H7 (cell line): ENCODE measurements at regions not wholly inside any gene's neighbourhood (a gene's known extent, or its start where the extent isn't known, plus 50 kb on each side); places are given as distances from the start of the nearest gene placed in this dataset.

Experiments used
- DNase-seq: peaks from one replicate; pipeline ENCODE4 v3.0.0; 2012
- H3K27me3 ChIP-seq: 2 replicates; pipeline ENCODE4 v1.6.0; 2011; ENCODE audit warnings: mild to moderate bottlenecking, low read length; ENCODE audit not compliant: control insufficient read depth, insufficient read depth
- H3K36me3 ChIP-seq: replicated peaks from 2 replicates; pipeline ENCODE4 v1.5.1; 2011; ENCODE audit warnings: low read length; ENCODE audit not compliant: control insufficient read depth, insufficient read depth
- H3K4me3 ChIP-seq: 2 replicates; pipeline ENCODE4 v1.5.1; 2011; ENCODE audit warnings: low read depth, mild to moderate bottlenecking, control low read depth, low read length, moderate library complexity; ENCODE audit not compliant: insufficient read depth

GRCh38 chr1:20432341-20432740, 53.7 kb downstream of the CAMK2N1 start:
- H3K36me3 ChIP-seq, result no peaks in the 10 kb centered on the region
- peaks cover 14% of the 10 kb centered on the region; the same call in 1 of the 2 replicates for H3K27me3 ChIP-seq
- DNase-seq, result no peak
- H3K4me3 ChIP-seq, result no peak overlapping the region

DNA sequence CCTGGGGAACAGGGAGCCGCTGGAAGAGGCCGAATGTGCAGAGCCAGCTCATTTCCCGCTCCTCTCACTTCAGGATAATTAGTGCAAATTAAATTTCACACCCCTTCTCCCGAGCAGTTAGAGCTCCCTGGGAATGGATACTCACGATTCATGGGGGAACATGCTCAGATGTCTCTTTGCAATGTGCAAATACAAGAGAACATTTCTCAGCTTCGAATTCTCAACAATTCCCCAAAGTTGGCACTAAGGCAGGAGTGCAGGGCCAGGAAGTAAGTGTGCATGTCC, 54.9 kb downstream of the CAMK2N1 start:
- H3K36me3 ChIP-seq, result no peaks in the 10 kb centered on the region
- peaks cover 11% of the 10 kb centered on the region; the same call in 1 of the 2 replicates for H3K27me3 ChIP-seq
- no peak for DNase-seq
- H3K4me3 ChIP-seq, result no peak overlapping the region

DNA sequence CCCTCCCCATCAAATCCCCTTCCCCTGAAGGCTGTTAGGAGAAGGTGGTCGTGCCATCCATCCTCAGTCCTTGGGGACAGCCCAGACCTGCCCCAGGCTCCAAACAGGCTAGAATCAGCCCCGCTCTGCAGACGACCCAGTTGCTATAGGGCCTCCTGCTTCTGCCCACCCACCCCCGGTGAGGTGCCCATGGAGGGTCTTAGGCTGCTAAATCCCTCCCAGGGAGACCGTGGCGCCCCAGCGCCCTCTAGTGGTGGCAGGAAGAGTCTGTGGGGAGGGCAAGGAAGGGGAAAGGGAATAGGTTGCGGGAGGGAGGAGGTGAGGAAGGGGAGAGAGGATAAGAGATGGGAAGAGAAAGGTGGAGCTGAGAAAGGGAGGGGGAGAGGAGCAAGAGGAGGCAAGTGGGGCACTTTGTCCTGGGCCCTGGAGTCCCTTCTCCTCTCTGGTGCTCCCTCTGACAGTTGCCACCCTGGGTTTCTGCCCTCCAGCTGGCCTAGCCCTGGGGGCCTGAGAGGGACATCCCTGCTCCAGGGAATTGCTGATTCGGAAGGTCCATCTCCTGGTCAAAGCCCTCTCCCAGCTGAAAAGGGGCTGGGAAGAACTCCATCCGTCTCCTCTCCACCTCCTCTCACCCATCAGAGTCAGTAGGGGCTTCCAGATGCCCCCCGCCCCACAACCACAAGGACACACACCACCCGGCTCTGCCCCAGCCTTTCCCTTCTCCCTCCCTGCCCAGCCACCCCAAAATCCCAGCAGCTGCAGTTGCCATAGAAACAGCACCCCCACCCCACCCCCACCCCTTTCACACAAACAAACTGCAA, 55.4 kb downstream of the CAMK2N1 start:
- Histone ChIP-seq H3K36me3 (no peaks in the 10 kb centered on the region), H3K27me3 (peaks cover 8% of the 10 kb centered on the region; the same call in 1 of the 2 replicates), H3K4me3 (no peak overlapping the region)
- peak; percentile 93 for DNase-seq

GRCh38 chr1:20429296-20429695, 56.7 kb downstream of the CAMK2N1 start:
- Histone ChIP-seq H3K36me3 (no peaks in the 10 kb centered on the region), H3K27me3 (peaks cover 6% of the 10 kb centered on the region; the same call in 1 of the 2 replicates), H3K4me3 (no peak overlapping the region)
- no peak for DNase-seq

DNA sequence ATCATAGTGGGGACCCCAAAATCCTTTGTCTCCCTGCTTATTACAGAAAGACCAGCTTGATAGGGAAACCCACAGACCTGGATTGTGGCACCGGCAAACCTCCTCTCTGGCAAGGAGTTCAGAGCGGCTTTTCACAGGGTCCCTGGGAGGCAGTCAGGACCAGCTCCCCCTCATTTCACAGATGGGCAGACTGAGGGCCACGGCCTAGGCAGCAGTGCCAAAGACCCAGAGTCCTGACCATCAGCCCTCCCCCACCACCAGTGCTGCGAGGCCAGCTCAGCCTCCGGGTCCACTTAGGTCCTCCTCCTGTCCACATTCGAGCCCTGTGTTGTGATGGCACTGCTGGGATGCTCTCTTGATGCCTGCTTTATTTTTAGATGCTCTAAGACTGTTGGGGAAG, 57.2 kb downstream of the CAMK2N1 start:
- H3K27me3 ChIP-seq, result peaks cover 4% of the 10 kb centered on the region; the same call in 1 of the 2 replicates
- H3K4me3 ChIP-seq, result no peak overlapping the region
- no peak for DNase-seq
- no peaks in the 10 kb centered on the region for H3K36me3 ChIP-seq

- Histone ChIP-seq H3K36me3 (no peaks in the 10 kb centered on the region), H3K27me3 (peaks cover 4% of the 10 kb centered on the region; the same call in 1 of the 2 replicates), H3K4me3 (no peak overlapping the region)
- no peak for DNase-seq
Measured at GRCh38 chr1:20426923-20427322, 59.1 kb downstream of the CAMK2N1 start.

DNA sequence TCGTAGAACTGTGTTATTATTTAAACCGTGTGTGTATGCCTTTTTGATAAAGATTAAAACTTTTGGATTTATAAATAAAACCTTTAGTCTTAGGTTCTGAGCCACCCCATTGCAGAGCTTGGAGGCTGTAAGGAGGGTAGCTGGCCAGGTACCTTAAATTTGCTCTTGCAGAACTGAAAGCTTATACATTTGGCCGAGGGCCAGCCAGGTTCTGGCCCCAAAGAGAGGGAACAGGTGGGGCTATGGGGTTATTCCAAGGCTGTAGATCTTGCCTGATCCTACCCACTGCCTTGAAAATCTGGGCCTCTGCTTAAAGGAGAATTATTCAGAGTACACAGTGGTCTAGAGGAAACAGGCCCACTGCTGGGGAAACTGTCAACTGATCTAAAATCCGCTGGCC, 59.6 kb downstream of the CAMK2N1 start:
- H3K27me3 ChIP-seq, result peaks cover 6% of the 10 kb centered on the region; the same call in 1 of the 2 replicates
- no peak overlapping the region for H3K4me3 ChIP-seq
- no peaks in the 10 kb centered on the region for H3K36me3 ChIP-seq
- no peak for DNase-seq

DNA sequence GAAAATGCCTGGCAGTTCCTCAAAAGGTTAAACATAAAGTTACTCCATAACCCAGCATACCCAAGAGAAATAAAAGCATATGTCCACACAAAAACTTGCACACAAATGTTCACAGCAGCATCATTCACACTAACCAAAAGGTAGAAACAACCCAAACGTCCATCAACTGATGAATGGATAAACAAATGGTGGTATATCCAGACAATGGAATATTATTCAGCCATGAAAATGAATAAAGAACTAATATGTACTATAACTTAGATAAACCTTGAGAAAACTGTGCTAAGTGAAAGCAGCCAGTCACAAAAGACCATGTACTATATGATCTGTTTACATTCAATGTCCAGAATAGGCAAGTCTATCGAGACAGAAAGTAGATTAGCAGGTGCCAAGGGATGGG, 60.4 kb downstream of the CAMK2N1 start:
- Histone ChIP-seq H3K36me3 (no peaks in the 10 kb centered on the region), H3K4me3 (no peak overlapping the region), H3K27me3 (peaks cover 6% of the 10 kb centered on the region; the same call in 1 of the 2 replicates)
- DNase-seq, result no peak

DNA sequence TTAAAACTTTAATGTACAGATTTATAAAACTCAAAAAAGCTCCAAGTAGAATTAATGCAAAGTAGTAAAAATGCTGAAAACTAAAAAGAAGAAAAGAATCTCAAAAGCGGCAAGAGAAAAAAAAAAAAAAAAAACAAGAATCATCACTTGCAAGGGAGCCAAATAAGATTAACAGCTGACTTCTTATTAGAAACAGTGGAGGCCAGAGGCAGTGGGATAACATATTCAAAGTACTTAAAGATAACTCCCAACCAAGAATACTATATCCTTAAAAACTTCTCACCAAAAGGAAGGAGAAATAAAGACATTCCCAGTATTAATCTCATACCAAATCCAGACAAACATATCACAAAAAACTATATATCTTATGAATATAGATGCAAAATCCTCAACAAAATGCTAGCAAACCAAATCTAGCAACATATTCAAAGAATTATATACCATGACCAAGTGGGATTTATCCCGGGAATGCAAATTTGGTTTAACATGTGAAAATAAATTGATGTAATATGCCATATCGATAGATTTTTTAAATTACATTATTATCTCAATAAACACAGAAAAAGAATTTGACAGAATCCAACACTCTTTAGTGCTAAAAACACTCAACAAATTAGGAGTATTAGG, 62.7 kb downstream of the CAMK2N1 start:
- no peaks in the 10 kb centered on the region for H3K36me3 ChIP-seq
- H3K4me3 ChIP-seq, result no peak overlapping the region
- peaks cover 12% of the 10 kb centered on the region; the same call in 1 of the 2 replicates for H3K27me3 ChIP-seq
- DNase-seq, result no peak

DNA sequence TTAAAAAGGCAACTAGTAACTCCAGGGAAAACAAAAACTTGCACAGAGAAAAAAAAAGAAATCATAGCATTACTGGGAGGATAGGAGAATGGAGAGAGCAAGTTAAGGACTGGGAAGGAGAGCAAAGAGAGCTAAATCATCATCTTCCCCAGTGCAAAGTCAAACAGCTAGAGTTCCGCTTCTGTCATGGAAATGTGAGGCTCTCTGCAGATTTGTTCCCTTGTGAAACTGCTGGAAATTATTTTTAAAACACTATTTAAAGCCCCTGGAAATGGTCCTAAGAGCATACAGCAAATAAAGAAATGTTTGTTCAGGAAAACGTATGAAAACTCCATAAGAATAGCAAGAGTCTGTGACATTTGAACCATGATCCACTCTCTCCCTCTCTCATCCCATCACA, 64.6 kb downstream of the CAMK2N1 start:
- Histone ChIP-seq H3K36me3 (no peaks in the 10 kb centered on the region), H3K4me3 (no peak overlapping the region), H3K27me3 (peaks cover 14% of the 10 kb centered on the region; the same call in 1 of the 2 replicates)
- no peak for DNase-seq

- Histone ChIP-seq H3K4me3 (no peak overlapping the region), H3K36me3 (no peaks in the 10 kb centered on the region), H3K27me3 (peaks cover 24% of the 10 kb centered on the region; the same call in 1 of the 2 replicates)
- DNase-seq, result no peak
Measured at GRCh38 chr1:20417581-20417980, 68.4 kb downstream of the CAMK2N1 start.

DNA sequence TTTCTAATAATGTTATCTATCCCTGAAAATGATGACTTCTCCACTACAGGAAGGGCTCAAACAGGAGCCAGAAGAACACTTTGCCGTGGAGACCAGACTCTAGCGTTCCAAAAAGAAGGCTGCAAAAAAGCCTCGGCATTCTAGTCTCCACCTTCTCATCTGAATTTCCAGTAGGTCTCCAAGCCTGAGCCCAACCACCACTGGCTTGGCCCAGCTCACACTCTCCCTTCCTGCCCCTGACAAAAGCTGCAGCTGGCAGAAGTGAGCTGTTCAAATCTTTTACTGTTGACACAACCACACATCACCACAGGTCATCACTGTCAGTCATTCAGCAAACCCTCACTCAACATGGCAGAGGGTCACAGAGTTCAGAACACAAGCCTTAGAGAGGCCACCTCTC, 69.3 kb downstream of the CAMK2N1 start:
- no peaks in the 10 kb centered on the region for H3K36me3 ChIP-seq
- no peak for DNase-seq
- H3K4me3 ChIP-seq, result no peak overlapping the region
- H3K27me3 ChIP-seq, result peaks cover 27% of the 10 kb centered on the region; the same call in 1 of the 2 replicates

GRCh38 chr1:20413776-20414140, 72.3 kb downstream of the CAMK2N1 start:
- Histone ChIP-seq H3K27me3 (peaks cover 45% of the 10 kb centered on the region), H3K4me3 (no peak overlapping the region), H3K36me3 (no peaks in the 10 kb centered on the region)
- DNase-seq, result no peak

- Histone ChIP-seq H3K27me3 (peaks cover 49% of the 10 kb centered on the region), H3K4me3 (no peak overlapping the region)
- no peak for DNase-seq
Measured at GRCh38 chr1:20413136-20413775, 72.8 kb downstream of the CAMK2N1 start.

More at GRCh38 chr1:20413136-20413775, 72.8 kb downstream of the CAMK2N1 start:
- no peaks in the 10 kb centered on the region for H3K36me3 ChIP-seq
